ENCODE measurements at regions not wholly inside any gene's neighbourhood (a gene's known extent, or its start where the extent isn't known, plus 50 kb on each side); places are given as distances from the start of the nearest gene placed in this dataset.
"Not testable (repeated sequence)": the region's sequence is repeated elsewhere in the genome, so short reads cannot be mapped to it uniquely, and the experiment has no call there.

DNA sequence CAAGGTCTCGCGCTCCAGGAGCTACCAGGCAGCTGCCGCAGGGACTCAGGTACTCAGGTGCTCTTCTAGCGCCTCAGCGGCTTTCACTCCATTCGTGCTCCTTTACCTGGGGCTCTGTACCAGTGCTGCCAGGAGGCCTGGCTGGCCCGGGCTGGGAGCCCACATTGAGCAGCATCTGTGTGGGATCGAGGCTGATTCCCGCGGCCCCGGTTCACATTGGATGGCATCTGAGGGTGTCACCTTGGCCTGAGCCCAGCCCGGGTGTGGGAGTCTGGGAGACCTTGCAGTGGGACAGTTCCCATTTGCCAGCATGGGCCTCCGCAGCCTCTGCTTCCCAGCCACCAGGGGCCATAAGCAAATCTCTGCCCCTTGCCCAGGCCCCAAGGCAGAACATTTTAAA is 96.9 kb downstream of the NPIPB11 start:
- FAIRE-seq: not testable (repeated sequence)

DNA sequence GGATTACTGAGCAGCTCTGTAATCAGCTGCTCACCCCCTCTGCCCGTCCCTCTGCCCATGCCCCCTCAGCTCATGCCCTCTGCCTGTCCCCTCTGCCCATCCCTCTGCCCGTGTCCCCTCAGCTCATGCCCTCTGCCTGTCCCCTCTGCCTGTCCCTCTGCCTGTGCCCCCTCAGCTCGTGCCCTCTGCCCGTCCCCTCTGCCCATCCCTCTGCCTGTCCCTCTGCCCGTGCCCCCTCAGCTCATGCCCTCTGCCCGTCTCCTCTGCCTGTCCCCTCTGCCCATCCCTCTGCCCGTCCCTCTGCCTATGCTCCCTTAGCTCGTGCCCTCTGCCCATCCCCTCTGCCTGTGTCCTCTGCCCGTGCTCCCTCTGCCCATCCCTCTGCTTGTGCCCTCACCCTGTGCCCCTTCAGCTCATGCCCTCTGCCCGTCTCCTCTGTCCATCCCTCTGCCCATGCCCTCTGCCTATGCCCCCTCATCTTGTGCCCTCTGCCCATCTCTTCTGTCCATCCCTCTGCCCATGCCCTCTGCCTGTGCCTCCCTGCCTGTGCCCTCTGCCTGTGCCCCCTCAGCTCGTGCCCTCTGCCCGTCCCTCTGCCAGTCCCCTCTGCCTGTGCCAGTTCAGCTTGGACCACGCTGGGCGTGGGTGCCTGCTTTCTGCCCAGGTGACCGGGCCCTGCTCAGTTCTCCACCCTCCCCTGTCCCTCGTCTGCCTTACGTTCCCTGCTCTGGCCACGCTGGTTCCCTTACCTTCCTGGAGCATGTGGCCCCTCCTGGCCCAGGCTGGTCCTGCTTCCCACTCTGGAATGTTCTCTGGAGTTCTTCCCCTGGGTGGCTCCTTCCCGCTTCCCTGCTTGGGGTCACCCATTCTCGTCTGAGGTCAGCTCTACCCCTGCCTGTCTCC is 97.6 kb downstream of the NPIPB11 start:
- no peak for FAIRE-seq

DNA sequence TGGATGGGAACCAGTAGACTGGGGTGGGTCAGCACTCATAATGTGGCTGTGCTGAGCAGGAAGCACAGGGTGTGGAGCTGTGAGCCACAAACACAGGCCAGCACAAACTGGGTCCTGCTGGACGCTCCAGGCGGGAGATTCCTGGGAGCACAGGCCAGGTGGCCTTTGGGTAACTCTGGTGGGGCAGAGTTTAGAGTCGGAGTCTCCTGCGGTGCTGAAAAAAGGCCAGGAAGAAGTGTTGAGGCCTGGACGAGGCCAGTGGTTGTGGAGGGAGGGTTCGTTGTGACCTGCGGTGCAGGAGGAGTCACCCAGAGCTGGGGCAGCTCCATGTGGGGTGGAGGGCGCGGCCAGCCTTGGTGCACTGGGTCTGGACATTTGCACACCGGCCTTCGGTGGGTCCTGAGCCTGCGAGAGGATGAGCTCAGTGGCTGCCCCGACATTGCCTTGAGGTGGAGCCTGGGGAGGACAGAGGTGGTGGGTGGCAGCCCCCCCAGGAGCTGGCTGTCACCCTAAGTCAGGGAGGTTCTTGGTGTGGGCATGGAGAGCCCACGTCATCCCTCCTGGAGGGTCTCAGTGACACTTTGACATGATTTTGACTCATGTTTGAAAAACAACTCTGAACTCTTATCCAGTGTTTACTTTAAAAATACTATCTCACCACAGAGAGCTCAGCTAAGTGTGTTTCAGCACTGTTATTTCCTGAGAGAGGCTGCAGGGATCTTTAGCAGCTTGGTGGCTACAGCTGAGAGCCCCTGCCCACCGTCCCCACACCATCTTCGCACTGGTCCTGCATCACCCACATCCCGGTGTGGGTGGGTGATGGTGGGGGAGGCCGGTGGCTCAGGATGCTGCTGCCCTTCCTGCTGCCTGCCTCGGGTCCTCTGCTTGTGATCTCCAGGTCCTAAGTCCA is 98.7 kb downstream of the NPIPB11 start:
- FAIRE-seq: no peak

DNA sequence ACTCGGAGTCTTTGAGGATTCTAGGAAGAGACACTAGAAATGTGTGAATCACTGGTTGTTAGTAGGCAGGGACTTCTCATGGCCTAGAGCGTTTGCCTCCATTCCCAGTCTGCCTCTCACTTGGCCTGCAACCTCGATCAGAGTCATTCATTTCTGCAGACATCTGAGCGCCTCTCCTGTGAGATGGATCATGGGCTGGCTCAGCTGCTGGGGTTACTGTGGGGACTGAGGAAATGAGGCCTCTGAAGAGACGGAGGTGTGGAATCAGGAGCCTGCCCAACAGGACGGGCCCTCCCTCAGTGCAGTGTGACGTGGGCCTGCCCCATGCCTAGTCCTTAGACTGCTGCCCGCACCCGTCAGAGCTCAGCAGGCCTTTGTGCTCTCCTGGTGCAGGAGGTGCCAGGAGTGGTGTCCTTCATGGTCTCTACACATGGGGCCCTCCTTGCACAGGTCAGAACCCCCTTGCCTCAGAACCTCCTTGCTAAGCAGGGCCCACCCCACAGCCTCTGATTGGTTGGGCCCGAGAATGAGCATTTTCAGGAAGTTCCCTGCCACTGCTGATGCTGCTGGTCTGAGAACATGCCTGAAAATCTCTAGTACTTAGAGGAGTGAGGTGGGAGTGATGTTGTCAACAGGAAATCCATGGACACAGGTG is 99.4 kb downstream of the NPIPB11 start:
- FAIRE-seq: no peak

DNA sequence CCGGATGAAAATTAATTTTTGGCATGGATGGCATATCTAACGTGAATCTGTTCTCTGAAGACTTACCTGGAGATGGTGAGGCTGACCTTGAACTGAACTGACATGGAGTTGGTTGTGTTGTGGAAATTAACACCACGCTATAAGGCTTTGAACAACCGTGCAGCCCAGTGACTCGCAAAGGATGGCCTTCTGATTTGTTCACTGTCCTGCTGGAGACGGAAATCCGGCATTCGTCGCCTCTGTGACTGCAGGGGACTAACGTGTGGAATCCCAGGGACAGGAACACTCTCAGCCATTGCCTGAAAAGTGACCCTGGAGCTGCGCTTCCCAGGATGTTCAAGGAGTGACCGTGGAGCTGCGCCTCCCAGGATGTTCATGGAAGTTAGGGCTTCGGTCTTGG is 100.3 kb downstream of the NPIPB11 start:
- FAIRE-seq: no peak

DNA sequence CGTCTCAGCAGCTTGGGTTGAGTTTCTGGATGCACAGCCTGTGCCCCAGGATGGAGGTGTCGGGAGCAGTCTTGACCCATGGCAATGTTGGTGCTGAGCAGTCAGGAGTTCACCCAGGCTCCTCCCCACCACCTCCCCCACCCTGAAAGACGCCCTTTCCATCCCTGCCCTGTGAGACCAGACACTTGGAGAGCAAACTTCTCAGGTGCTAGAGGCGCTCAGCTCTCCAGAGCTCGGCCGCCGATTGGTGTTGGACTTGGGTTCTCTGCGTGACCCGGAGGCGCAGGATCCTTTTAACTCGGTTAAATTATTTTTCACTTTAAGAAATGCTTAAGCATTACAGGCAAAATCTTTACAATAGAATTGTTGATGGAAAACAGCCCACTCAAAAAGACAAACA is 101.5 kb downstream of the NPIPB11 start:
- not testable (repeated sequence) for FAIRE-seq

DNA sequence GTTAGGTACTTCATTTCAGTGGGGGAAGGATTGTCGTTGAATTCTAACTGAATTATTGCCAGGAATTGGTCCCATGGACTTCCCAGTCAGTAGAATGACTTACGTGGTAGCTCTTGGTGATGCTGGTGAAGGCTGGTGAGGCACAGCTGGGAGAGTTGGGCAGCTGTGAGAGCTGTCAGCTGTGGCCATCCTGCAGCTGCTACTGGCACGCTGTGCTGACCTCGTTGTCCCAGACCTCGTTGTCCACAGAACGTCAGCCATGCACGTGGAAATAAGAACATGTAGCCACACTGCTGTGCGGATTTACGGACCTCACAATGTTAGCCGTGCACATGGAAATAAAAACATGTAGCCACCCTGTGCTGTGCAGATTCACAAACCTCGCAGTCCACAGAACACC is 102.3 kb downstream of the NPIPB11 start:
- no peak for FAIRE-seq

DNA sequence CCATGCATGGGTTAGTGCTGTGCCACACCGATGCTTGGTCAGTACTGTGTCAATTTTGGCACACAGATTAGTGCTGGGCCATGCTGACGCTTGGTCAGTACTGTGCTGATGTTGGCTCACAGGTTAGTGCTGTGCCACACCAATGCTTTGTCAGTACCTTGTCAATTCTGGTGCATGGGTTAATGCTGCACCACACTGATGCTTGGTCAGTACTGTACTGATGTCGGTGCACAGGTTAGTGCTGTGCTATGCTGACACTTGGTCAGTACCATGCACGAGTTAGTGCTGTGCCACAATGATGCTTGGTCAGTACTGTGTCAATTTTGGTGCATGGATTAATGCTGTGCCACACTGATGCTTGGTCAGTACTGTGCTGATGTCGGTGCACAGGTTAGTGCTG is 103.0 kb downstream of the NPIPB11 start:
- FAIRE-seq: no peak

DNA sequence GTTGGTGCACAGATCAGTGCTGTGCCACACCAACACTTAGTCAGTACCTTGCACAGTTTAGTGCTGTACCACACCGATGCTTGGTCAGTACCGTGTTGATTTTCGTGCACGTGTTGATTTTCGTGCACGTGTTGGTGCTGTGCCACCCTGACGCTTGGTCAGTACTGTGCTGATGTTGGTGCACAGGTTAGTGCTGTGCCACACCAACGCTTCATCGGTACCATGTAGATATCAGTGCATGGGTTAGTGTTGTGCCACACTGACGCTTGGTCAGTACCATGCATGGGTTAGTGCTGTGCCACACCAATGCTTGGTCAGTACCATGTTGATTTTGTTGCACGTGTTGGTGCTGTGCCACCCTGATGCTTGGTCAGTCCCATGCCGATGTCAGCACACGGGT is 103.5 kb downstream of the NPIPB11 start:
- FAIRE-seq: no peak

DNA sequence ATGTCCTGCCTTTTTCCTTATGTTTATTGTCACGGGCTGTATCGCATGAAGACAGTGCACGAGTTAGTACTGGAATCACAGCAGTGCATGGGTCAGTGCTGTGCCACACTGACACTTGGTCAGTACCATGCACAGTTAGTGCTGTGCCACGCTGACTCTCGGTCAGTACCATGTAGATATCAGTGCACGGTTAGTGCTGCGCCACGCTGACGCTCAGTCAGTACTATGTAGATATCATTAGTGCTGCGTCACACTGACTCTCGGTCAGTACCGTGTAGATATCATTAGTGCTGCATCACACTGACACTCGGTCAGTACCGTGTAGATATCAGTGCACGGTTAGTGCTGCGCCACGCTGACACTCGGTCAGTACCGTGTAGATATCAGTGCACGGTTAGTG is 104.1 kb downstream of the NPIPB11 start:
- not testable (repeated sequence) for FAIRE-seq

DNA sequence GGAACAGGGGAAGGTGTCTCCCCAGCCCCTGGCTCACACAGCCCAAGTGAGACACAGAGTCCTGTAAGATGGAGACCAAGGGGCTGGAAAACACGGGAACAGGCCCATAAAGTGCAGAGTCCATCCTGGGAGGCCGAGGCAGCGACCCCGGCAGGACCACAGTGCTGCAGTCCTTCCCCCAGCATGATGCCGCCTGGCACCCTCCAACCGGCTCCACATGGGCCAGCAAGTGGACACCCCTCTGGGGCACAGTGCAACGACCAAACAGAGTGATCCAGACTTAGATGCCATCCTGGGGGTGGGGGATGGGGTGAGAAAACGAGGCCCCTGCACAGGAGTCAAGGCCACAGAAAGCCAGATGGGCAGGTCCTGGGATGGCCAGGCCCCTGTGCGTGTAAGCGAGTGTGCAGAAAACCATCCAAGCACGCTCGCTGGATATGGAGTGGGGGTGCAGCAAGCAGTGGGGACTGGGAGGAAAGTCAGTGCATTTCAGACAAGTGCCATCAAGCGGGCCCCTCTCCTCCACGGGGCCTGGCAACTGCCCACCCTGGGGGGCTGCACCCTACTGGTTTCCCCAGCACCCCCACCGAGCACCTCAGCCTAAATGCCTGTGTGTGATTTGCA is 104.7 kb downstream of the NPIPB11 start:
- not testable (repeated sequence) for FAIRE-seq

DNA sequence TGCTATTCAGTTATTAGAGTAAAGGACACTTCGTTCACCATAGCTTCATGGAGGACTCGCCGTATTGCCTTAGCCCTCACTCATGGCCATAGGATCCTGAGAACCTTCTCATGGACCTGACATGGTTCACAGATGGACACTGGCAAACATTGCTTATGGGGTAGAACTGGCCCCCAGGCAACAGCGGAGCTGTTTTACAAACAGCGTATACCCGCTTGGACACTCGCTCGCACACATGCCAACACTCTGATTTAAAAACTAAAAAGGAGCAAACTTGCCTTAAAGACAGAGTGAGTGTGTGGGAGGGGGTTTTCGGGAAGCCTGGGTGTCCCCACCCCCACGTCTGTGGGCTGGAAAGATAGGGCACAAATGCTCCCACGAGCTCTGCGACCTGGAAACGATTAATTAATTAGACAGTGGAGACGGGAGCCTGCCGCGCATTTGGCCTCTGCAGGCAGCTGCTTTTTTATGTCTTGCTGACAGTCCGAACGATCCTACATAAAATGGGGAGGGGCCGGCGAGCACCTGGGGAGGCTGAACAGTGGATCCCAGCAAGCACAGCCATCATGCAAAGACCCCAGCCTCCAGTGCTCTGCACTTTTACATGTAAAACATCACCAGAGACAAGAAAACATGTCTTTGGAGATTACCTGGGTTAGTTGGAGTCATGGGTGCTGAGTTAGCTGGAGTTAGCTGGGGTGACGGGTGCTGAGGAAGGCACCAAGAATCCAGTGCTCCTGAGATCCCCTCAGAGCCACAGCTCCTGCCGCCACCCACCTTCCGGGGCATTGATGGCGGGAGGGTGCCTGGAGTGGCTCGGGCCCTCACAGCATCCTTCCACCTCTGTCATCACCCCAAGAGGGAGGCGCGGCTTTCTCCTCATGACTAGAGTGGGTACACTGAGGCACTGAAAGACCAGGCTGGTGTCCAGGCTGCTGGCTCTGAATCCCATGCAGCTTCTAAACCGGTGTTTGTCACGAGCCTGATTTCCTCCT is 105.7 kb downstream of the NPIPB11 start:
- not testable (repeated sequence) for FAIRE-seq

DNA sequence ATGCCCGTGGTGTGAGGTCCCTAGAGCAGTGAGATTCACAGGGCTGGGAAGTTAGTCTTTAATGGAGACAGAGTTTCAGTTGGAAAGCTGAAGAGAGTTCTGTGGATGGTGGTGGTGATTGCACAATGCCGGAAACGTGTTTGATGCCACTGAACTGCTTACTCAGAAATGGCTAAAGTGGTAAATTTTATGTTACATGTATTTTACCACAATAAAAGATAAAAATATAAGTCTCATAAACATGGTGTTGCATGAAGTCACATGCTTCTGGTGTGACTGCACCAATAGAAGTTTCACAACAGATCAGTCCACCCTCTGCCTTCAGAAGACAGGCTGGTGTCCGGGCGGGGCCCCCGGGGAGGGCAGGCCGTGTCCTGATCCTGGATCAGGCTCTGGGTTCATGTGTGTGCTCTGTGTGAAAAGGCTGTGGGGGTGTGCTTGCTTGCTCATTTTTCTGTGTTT is 106.5 kb downstream of the NPIPB11 start:
- not testable (repeated sequence) for FAIRE-seq

DNA sequence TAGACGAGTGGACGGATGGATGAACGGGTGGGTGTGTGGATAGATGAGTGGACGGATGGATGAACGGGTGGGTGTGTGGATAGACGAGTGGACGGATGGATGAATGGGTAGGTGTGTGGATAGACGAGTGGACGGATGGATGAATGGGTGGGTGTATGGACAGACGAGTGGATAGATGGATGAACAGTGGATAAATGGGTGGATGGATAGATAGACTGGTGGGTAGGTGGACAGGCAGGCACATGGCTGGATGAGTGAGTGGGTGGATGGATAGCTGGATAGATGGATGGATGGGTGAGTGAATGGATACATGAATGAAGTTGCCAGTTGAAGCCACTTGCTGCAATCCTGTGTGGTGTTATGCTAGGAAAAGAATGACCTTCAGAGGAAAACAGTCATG is 107.5 kb downstream of the NPIPB11 start:
- FAIRE-seq: not testable (repeated sequence)

DNA sequence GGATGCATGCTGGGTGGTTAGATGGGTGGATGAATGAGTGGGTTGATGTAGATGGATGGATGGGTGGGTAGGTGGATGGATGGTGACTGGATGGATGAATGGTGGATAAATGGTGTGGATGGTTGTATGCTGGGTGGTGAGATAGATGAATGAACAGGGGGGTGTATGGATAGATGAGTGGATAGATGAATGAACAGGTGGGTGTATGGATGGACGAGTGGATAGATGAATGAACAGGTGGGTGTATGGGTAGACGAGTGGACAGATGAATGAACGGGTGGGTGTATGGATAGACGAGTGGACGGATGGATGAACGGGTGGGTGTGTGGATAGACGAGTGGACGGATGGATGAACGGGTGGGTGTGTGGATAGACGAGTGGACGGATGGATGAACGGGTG is 108.2 kb downstream of the NPIPB11 start:
- not testable (repeated sequence) for FAIRE-seq

DNA sequence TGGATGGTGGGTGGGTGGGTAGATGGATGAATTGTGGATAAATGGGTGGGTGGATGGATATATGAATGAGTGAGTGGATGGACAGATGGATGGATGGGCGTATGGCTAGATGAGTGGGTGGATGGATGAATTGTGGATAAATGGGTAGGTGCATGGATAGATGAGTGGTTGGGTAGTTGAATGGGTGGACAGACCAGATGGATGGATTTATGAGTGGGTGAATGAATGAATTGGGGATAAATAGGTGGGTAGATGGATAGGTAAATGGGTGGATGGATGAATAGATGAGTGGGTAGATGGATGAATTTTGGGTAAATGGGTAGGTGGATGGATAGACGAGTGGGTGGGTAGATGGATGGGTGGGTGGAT is 108.7 kb downstream of the NPIPB11 start:
- not testable (repeated sequence) for FAIRE-seq

DNA sequence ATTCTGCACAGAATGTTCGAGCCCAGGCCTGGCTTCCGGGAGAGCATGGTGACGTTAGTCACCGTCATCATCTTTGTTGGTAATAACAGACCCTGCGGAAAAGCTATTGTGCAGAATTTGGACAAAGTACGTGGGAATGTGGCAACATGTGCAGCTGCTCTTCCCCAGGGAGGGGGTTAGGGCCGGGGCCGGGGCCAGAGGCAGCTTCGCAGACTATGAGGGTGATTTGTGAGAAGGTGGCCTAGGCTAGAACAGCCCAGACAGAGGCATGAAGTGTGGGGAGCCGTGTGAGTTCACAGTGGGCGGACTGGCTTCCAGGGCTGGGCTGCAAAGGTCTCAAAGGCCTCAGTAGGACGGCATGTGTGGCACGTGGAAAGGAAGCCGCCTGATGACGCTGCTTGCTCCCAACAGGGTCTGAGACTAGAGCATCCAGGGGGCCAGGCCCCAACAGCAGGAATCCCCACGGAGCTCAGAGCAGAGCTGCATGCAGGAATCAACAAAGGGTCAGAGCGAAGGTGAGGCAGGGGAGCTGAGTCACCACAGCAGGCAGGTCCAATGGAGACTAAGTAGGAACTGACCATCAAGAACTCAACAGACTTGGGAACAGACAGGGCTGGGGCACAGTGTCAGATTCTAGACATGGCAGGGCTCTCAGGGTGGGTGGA is 109.2 kb downstream of the NPIPB11 start:
- FAIRE-seq: not testable (repeated sequence)

DNA sequence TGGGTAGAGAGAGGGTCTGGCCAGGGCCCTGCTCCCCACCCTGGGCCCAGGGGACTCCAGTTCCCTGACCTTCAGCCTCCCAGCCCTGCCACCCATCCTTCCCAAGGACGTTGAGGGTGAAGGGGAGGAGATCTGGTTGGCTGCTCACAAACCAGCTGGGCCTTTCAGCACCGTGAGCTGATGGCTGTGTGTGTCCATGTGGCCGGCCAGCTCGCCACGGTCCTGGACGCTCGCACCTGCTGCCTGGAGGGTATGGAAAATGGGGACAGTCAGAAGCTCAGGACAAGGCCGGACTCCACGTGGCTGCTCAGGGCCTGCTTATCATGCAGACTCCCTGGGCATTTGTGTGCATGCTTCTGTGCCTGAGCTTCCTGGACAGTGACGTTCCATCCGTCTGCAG is 110.3 kb downstream of the NPIPB11 start:
- FAIRE-seq: not testable (repeated sequence)

DNA sequence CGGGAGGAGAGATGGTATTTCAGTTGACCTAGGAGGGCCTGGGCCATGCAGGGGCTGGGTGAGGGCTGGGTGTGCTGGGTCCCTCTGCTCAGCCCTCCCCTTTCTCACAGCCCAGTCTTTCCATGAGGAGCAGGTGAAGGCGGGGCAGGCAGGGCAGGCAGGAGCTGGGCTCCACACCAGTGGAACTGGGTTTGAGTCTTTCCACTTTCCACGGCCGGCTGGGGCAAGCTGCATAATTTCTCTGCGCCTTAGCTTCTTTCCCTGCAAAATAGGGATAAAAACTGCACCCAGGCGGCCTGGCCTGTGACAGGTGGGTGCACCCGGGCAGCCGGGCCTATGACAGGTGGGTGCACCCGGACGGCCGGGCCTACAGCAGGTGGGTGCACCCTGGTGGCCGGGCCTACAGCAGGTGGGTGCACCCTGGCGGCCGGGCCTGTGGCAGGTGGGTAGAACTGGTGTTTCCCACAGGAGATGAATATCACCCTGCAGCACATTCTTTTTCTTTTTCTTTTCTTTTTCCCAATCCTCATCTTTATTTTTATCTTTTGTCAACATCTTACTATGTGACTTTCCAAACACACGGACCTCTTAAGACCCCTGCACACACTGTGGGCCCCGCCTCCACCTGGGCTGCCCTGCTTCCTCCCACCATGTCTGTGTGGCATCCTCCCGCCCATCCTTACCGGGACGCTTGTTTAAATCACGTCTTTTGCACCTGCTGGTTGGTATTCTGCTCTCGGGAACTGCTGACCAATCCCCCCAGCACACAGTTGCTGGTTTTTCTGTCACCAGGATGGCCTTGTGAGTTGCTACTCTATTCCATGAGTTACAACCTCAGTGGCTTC is 111.3 kb downstream of the NPIPB11 start:
- FAIRE-seq: not testable (repeated sequence)

Data from colon (tissue), 2 donors.